Lower lobe of right lung (tissue), 2 donors: ENCODE measurements at regions not wholly inside any gene's neighbourhood (a gene's known extent, or its start where the extent isn't known, plus 50 kb on each side); places are given as distances from the start of the nearest gene placed in this dataset.

ENCODE experiments used
- ATAC-seq, 2 donors: fragments of 200-7000 bp; cut with Tn5 transposase; one replicate each; pipeline ENCODE4 v1.9.1; 2020 to 2022; ENCODE audit warnings: mild to moderate bottlenecking in 2 of 2, moderate library complexity in 2 of 2
- DNase-seq: peaks from one replicate; pipeline ENCODE4 v3.0.0-alpha.2; 2020
- H3K27ac ChIP-seq: fragments of 200-600 bp; one replicate; pipeline ENCODE4 v1.8.0; 2022
- H3K27me3 ChIP-seq: fragments of 200-600 bp; one replicate; pipeline ENCODE4 v1.8.0; 2022; ENCODE audit warnings: low read depth
- H3K36me3 ChIP-seq: fragments of 200-600 bp; one replicate; pipeline ENCODE4 v1.8.0; 2022; ENCODE audit warnings: mild to moderate bottlenecking
- H3K4me1 ChIP-seq: fragments of 200-600 bp; one replicate; pipeline ENCODE4 v1.8.0; 2022
- H3K4me3 ChIP-seq: fragments of 200-600 bp; one replicate; pipeline ENCODE4 v1.8.0; 2022; ENCODE audit warnings: mild to moderate bottlenecking
- H3K9me3 ChIP-seq: fragments of 200-600 bp; one replicate; pipeline ENCODE4 v1.8.0; 2022
- CTCF ChIP-seq: fragments of 200-600 bp; IDR thresholded peaks from one replicate; pipeline ENCODE4 v1.8.0; 2022; ENCODE audit warnings: antibody characterized with exemption, mild to moderate bottlenecking
- intact Hi-C: fragments of 100-400 bp; cut with DNase I; formaldehyde crosslinking; loops from one replicate; pipeline ENCODE4 v1.11.0; 2022
- donor health status: DM: no; HTN: yes; CAD: no; lungs with severe emphysema.

DNA sequence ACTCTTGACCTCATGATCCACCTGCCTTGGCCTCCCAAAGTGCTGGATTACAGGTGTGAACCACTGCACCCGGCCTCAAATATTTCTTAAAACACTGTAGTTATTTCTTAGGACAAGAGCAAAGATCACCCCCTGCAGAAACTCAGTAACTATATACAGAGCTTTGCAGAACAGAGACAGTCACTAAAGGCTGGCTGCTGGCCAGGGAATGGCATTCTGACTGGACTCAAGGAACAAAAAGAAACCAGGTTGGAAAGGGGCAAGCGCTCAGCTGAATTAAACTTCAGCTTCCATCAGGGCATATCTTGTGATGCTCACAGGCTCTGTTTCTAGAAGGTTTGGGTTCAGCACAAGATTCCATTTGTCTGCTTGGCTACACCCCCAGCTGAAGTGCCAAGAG, 95.8 kb downstream of the ADAMTS15 start:
- Histone ChIP-seq H3K27ac (no peak overlapping the region), H3K4me1 (peaks cover 8% of the 10 kb centered on the region), H3K36me3 (no peaks in the 10 kb centered on the region), H3K9me3 (no peaks in the 10 kb centered on the region), H3K27me3 (no peaks in the 10 kb centered on the region), H3K4me3 (no peak overlapping the region)
- no peak for TF ChIP-seq CTCF
- DNase-seq, result no peak
- intact Hi-C loops, result no loop called here
- no peak for ATAC-seq

- no peak overlapping the region for H3K27ac ChIP-seq
- DNase-seq (no peak), ATAC-seq (no peak)
- intact Hi-C loops, result no loop called here
- H3K9me3 ChIP-seq, result no peaks in the 10 kb centered on the region
- no peaks in the 10 kb centered on the region for H3K36me3 ChIP-seq
- H3K27me3 ChIP-seq, result no peaks in the 10 kb centered on the region
- peaks cover 11% of the 10 kb centered on the region for H3K4me1 ChIP-seq
- no peak for TF ChIP-seq CTCF
- H3K4me3 ChIP-seq, result no peak overlapping the region
Measured at GRCh38 chr11:130545449-130546072, 97.1 kb downstream of the ADAMTS15 start.

DNA sequence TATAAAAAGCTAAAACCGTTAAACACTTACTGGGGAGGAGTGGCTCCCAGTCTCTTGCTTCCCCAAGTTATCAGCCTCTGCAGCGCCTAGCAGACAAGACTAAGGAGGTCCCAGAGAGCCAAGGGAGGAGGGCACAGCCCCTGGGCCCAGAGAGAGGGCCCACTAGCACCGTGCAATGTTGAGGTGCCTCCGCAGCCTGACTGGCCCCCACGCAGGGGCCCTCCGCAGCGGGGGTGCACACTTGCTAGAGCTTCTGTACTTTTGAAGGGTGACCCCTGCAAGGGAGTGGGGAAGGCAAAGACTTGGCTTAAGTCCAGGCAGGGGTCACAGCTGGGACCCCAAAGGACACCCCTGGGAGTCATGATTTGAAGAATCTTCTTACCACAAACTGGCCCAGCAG, 98.0 kb downstream of the ADAMTS15 start:
- H3K36me3 ChIP-seq, result no peaks in the 10 kb centered on the region
- intact Hi-C loops, result no loop called here
- H3K4me3 ChIP-seq, result no peak overlapping the region
- DNase-seq, result no peak
- no peak for ATAC-seq
- peaks cover 18% of the 10 kb centered on the region for H3K4me1 ChIP-seq
- no peaks in the 10 kb centered on the region for H3K9me3 ChIP-seq
- TF ChIP-seq CTCF, result no peak
- H3K27me3 ChIP-seq, result no peaks in the 10 kb centered on the region
- no peak overlapping the region for H3K27ac ChIP-seq

GRCh38 chr11:130546901-130547694, 98.7 kb downstream of the ADAMTS15 start:
- peaks cover 22% of the 10 kb centered on the region for H3K4me1 ChIP-seq
- ATAC-seq (no peak), DNase-seq (no peak)
- no peaks in the 10 kb centered on the region for H3K27me3 ChIP-seq
- intact Hi-C loops, result no loop called here
- TF ChIP-seq CTCF, result no peak
- no peak overlapping the region for H3K27ac ChIP-seq
- H3K9me3 ChIP-seq, result no peaks in the 10 kb centered on the region
- H3K36me3 ChIP-seq, result no peaks in the 10 kb centered on the region
- H3K4me3 ChIP-seq, result no peak overlapping the region

DNA sequence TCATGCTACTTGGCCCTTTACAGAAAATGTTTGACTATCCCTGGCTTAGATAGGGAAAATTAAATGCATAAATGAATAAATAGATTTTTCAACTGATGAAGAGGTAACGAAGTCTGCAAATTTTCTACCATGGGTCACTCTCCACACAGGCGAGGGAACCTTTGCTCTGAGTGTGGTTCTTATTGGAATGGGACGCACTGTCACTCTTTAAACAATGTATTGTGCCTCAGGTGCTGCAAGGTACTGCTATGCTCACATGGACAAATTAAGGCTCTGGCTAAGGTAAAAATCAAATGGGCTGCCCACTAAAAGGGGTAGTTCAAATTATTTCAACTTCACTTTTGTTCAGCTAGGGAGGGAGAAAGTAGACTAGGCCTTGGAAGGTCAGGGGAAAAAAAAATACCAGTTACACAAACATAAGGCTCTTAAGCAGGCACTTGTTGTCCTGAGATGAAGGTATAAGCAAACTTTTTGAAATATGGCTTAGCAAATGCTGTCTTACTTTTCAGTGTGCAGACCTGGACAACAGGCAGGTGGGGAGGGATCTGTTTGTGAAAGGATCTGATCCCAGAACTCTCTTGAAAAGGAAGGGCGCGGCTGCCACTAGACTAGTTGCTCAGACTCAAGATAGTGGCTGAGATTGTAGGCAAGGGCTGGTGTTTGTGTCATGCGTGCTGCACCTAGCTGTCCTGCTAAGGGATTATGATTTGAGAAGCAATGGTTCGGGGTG, 99.5 kb downstream of the ADAMTS15 start:
- TF ChIP-seq CTCF, result no peak
- Histone ChIP-seq H3K4me3 (no peak overlapping the region), H3K9me3 (no peaks in the 10 kb centered on the region), H3K4me1 (peaks cover 22% of the 10 kb centered on the region), H3K36me3 (no peaks in the 10 kb centered on the region), H3K27ac (no peak overlapping the region), H3K27me3 (no peaks in the 10 kb centered on the region)
- no peak for DNase-seq
- intact Hi-C loops, result no loop called here
- peak; percentile 48 to 55 for ATAC-seq
